ENCODE measurements at regions not wholly inside any gene's neighbourhood (a gene's known extent, or its start where the extent isn't known, plus 50 kb on each side); places are given as distances from the start of the nearest gene placed in this dataset.

DNA sequence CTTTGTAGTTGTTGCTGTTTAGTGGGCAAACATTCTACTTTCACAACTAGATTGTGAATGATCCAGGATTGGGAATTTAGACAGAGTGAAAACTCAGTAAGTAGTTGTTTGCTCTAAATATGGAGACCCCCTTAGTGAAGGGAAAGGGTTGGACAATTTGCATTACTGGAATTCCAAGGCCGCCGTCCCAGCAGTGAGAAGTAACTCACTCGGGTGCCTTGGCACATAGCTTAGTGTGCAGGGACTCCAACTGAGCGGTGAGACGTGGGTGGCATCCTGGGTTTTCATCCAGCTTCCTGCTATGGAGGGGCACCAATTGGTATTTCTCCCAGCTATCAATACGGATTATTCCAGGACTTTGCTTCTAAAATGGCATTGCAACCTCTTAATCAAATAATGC is 69.7 kb upstream of the FCN1 start:
- TF ChIP-seq, protein P1, sequence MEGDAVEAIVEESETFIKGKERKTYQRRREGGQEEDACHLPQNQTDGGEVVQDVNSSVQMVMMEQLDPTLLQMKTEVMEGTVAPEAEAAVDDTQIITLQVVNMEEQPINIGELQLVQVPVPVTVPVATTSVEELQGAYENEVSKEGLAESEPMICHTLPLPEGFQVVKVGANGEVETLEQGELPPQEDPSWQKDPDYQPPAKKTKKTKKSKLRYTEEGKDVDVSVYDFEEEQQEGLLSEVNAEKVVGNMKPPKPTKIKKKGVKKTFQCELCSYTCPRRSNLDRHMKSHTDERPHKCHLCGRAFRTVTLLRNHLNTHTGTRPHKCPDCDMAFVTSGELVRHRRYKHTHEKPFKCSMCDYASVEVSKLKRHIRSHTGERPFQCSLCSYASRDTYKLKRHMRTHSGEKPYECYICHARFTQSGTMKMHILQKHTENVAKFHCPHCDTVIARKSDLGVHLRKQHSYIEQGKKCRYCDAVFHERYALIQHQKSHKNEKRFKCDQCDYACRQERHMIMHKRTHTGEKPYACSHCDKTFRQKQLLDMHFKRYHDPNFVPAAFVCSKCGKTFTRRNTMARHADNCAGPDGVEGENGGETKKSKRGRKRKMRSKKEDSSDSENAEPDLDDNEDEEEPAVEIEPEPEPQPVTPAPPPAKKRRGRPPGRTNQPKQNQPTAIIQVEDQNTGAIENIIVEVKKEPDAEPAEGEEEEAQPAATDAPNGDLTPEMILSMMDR (IDR thresholded peaks at IDR 0.05): no peak
- no peak for TF ChIP-seq POLR2A (IDR thresholded peaks at IDR 0.05)
